ENCODE measurements at regions not wholly inside any gene's neighbourhood (a gene's known extent, or its start where the extent isn't known, plus 50 kb on each side); places are given as distances from the start of the nearest gene placed in this dataset.
"Not testable (repeated sequence)": the region's sequence is repeated elsewhere in the genome, so short reads cannot be mapped to it uniquely, and the experiment has no call there.

GRCh38 chr14:71240171-71240570 is 332.9 kb downstream of the PCNX1 start:
- DNase-seq (ENCODE audit: low read depth) = no peak

DNA sequence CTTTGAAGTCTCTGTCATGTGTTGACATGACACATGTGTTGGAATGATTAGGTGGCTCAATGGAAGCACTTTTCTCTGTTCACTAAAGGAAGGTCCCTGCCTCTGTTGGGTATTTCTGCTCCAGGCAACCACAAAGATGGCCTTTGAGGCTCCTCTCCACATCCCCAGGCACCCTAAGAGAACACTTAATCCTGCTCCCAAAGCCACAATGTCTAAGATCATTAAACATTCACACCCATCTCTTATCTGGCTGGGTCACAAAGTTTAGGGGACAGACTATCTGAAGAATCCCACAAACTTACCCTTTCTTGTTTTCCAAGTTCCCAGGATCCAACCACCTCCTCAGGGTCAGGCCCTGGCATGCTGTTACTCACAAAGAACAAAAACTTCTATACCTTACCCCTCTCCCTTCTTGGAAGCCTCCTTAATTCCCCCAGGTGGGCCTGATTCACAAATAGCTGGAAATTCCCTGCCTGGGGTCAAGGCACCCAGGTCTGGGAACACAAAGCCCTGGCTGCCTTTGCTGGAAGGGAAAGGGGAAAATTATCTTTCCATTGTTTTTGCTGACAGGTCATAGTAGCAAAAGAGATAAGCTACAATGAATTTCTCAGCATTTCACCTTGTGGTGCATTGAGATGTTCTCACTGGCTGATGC is 333.7 kb downstream of the PCNX1 start:
- DNase-seq (ENCODE audit: low read depth) = no peak

DNA sequence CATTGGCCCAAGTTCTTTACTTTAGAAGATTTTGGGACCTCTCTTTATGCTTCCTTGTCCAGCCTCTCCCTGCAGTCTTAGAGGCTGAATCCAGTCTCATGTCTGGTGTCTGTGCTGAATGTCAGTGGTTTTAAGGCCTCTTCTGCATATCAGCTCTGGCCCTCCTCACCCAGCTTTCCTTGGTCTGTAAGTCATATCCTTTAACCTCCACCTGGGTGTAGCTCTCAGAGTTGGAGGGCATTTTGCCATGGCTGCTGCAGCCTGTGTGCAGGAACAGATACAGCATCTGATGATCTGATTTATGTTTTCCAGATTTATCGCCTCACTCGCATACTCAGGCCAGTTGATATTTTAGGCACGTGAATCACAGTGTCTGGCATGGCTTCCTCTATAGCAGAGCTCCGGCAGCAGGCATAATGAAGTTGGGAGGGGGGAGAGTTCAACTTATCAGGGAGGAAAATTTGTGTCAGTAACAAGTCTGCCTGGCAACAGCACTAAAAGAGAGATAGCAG is 335.0 kb downstream of the PCNX1 start:
- no peak for DNase-seq (ENCODE audit: low read depth)

DNA sequence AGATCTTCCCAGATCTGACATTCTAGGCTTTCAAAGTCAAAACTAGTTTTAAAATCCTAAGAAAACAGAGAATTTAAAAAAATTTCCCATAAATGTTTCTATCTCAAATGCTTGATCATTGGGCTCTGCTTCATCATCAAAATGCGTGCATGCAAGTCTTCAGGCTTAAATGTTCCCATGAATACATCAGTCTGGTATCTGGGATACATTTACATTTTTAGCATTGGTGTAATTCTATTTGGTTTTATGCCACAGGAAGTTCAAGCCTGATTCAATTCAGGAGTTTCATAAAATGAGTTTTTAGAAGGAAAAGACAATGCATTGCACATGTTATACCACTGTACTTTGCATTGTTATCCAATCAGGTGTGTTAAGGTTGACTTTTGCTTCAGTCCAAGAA is 336.4 kb downstream of the PCNX1 start:
- no peak for DNase-seq (ENCODE audit: low read depth)

DNA sequence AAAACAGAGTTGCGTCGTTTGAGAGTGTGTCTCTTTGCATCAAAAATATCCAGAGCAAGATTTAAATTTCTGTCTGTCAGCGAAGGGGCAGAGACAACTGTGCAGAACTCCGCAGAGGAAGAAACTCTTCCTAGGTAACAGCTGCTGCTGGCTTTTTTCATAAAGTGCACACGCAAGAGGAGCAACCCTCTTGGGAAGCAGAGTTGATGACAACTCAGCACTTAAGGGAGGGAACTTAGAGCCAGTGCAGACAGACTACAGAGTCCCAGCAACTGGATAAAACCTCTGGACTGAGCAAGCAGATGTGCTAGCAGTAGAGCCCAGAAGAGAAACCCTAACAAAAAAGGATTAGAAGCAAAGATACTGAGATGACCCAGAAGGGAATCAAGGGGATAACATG is 337.1 kb downstream of the PCNX1 start:
- no peak for DNase-seq (ENCODE audit: low read depth)

DNA sequence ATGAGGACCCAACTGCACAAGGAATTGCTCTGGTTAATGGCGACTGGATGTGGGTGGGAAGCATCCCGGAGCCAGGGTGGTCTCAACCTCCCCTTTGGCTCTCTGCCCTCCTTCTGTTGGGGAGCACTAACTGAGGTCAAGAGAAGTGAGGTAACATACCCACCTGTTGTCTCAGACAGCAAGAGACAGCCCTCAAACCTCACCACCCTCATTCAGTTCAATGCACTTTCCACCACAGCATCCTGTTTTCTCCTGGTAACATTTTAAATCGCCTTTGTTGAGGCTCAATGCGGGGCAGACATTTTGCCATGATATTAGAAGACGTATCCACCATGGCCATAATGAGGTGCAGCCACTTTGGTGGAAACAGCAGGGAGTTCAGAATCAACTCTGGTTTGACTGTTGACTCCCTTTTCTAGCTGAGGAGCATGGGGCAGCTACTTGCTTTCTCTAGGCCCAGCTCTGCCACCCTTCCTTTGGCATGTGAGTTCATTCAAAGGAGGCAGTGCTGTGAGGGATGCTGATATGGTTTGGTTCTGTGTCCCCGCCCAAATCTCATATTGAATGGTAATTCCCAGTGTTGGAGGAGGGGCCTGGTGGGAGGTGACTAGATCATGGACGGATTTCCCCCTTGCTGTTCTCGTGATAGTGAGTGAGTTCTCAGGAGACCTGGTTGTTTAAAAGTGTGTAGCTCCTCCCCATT is 338.6 kb downstream of the PCNX1 start:
- DNase-seq (ENCODE audit: low read depth) = no peak

DNA sequence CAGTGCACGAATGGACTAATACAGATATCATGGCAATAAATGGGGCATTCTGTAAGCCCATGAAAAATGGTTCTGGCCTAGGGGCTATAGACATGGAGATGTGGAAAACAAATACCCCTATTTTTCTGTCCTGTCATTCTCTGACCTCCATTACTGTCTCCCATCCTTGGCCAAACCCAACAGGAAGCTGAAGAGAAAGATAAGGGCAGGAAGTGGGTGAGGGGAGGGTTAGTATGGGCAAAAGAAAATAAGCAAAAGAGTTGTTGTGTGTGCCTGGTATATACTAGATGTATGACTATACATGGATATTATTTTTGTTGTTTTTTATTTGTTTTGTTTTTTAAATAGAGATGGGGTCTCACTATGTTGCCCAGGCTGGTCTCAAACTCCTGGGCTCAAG is 339.3 kb downstream of the PCNX1 start:
- no peak for DNase-seq (ENCODE audit: low read depth)

GRCh38 chr14:71247106-71247505 is 339.8 kb downstream of the PCNX1 start:
- DNase-seq (ENCODE audit: low read depth) = no peak

GRCh38 chr14:71248194-71248593 is 340.9 kb downstream of the PCNX1 start:
- no peak for DNase-seq (ENCODE audit: low read depth)

GRCh38 chr14:71250347-71250746 is 343.1 kb downstream of the PCNX1 start:
- DNase-seq (ENCODE audit: low read depth) = no peak

DNA sequence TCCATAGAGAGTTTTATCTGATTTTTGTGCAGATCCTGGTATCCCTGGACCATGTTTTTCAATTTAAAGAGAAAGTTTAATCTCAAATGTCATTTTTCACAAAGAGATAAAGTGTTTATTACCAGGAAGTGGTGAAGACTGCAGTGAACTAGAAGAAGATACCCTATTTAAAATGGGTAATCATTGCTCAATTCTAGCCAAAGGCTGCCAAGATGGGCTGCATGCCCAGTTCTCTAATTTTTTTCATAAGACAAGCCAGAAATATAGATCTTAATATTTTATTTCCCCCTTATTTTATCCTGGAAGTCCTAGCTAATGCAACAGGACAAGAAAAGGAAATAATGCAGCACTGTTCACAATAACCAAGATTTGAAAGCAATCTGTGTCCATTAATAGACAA is 343.5 kb downstream of the PCNX1 start:
- no peak for DNase-seq (ENCODE audit: low read depth)

DNA sequence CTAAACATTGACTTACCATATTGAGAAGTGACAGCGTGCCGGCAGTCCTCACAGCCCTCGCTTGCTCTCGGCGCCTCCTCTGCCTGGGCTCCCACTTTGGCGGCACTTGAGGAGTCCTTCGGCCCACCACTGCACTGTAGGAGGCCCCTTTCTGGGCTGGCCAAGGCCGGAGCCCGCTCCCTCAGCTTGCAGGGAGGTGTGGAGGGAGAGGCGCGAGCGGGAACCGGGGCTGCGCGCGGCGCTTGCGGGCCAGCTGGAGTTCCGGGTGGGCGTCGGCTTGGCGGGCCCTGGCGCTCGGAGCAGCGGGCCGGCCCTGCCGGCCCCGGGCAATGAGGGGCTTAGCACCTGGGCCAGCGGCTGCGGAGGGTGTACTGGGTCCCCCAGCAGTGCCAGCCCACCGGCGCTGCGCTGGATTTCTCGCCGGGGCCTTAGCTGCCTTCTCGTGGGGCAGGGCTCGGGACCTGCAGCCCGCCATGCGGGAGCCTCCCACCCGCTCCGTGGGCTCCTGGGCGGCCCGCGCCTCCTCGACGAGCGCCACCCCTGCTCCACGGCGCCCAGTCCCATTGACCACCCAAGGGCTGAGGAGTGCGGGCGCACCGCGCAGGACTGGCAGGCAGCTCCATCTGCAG is 346.9 kb downstream of the PCNX1 start:
- DNase-seq (ENCODE audit: low read depth) = not testable (repeated sequence)

DNA sequence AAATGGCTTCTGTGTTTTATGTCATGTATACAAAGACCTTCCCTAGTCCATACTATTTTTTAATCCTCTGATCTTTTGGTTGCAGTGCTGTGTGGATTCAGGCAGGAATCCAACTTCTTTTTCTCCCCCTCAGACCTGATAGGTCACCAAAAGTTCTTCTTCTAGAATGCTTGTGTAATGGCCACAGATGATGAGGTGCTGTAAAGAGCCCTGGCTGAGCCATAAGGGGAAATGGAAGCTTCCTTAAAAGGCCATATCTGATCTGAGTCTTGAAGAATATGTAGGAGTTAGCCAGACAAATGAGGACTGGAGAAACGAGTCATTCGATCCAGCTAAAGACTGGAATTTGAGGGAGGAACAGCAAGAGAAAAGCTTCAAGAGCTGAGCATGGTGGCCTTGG is 353.9 kb downstream of the PCNX1 start:
- DNase-seq (ENCODE audit: low read depth) = no peak

- no peak for DNase-seq (ENCODE audit: low read depth)
Measured at GRCh38 chr14:71262441-71262840, 355.2 kb downstream of the PCNX1 start.

DNA sequence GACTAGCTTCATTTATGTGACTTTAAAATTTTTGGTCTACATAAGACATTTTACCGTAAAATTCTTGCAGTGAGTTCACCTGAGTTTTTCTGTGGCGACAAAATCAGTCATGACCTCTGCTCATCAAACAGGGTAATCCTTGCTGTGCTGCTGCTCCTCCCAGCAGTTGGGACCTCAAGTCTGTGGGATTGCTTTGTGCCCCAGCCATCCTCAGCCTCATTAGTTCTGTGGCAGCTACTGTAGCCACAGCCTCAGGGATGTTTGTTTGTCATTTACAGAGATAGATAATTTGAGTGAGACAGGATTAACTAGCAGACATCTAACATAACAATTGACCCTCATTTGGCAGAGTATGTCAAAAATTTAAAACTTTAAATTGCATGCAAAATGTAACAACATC is 357.0 kb downstream of the PCNX1 start:
- no peak for DNase-seq (ENCODE audit: low read depth)

- no peak for DNase-seq (ENCODE audit: low read depth)
Measured at GRCh38 chr14:71267007-71267513, 359.8 kb downstream of the PCNX1 start.

- DNase-seq (ENCODE audit: low read depth) = no peak
Measured at GRCh38 chr14:71267691-71268090, 360.4 kb downstream of the PCNX1 start.

- no peak for DNase-seq (ENCODE audit: low read depth)
Measured at GRCh38 chr14:71270111-71270510, 362.9 kb downstream of the PCNX1 start.

GRCh38 chr14:71271166-71271945 is 364.1 kb downstream of the PCNX1 start:
- no peak for DNase-seq (ENCODE audit: low read depth)

GRCh38 chr14:71273366-71273765 is 366.1 kb downstream of the PCNX1 start:
- no peak for DNase-seq (ENCODE audit: low read depth)

DNA sequence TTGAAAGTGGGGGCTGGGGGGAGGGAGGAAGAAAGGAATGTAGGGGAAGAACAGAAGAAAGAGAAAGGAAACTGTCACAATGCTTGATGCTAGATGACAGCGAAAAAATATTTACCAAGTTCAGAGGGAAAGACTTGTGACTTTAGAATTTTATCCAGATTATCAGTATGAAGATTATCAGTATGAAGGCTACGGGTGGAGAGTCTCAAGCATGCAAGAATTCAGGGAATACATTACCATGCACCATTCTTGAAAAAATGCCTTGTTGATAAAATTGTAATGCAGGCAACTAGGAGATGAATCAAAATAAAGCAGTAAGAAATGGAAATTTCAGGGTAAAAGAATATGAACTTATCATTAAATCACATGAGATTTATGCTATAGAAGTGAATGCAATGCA is 376.8 kb downstream of the PCNX1 start:
- no peak for DNase-seq (ENCODE audit: low read depth)

- no peak for DNase-seq (ENCODE audit: low read depth)
Measured at GRCh38 chr14:71286126-71286525, 378.9 kb downstream of the PCNX1 start.
